Panc1 (cell line): ENCODE measurements at regions not wholly inside any gene's neighbourhood (a gene's known extent, or its start where the extent isn't known, plus 50 kb on each side); places are given as distances from the start of the nearest gene placed in this dataset.

Experiments
- ATAC-seq: fragments of 200-7000 bp; cut with Tn5 transposase; 2 replicates; pipeline ENCODE4 v1.9.1; 2020; ENCODE audit warnings: mild to moderate bottlenecking, moderate library complexity
- BruUV-seq: library from RNA; stranded (reverse); fragments of 400-500 nt; replicated peaks from 2 replicates; lab custom pipeline; 2021; lab: Mats Ljungman, UMichigan
- CTCF ChIA-PET: fragments of 300-600 bp; sonication (Branson Sonifier 250); formaldehyde crosslinking; loops from one replicate; lab custom pipeline; 2022; ENCODE audit warnings: antibody characterized with exemption; lab: Charles Lee
- POLR2A ChIA-PET: fragments of 300-600 bp; sonication (Branson Sonifier 250); formaldehyde crosslinking; loops from one replicate; lab custom pipeline; 2022; ENCODE audit warnings: antibody characterized with exemption; lab: Charles Lee
- DNase-seq: peaks from one replicate; pipeline ENCODE4 v3.0.0-alpha.2; 2010; ENCODE audit warnings: low read depth, low spot score
- H3K27ac ChIP-seq: 2 replicates; pipeline ENCODE4 v1.5.1; 2011; ENCODE audit warnings: mild to moderate bottlenecking, low read length, inconsistent platforms
- H3K27me3 ChIP-seq: fragments of 200-500 bp; sonication (Bioruptor generic); 2 replicates; pipeline ENCODE4 v1.6.0; 2014; ENCODE audit warnings: low read length, inconsistent platforms; ENCODE audit not compliant: control insufficient read depth, insufficient read depth
- H3K36me3 ChIP-seq: fragments of 200-500 bp; sonication (Bioruptor generic); 2 replicates; pipeline ENCODE4 v1.5.1; 2014; ENCODE audit warnings: inconsistent platforms, mild to moderate bottlenecking, low read length, moderate library complexity; ENCODE audit not compliant: control insufficient read depth, insufficient read depth
- H3K4me1 ChIP-seq: 2 replicates; pipeline ENCODE4 v1.5.1; 2011; ENCODE audit warnings: inconsistent platforms, mild to moderate bottlenecking, low read length, moderate library complexity; ENCODE audit not compliant: control insufficient read depth, insufficient read depth
- H3K4me3 ChIP-seq, 2 experiments: 2 replicates each; pipeline ENCODE4 v1.5.1; 2011 to 2012; ENCODE audit warnings: low read depth in 2 of 2, low read length in 2 of 2, mild to moderate bottlenecking in 2 of 2, inconsistent platforms in 1 of 2, moderate library complexity in 1 of 2
- H3K9me3 ChIP-seq: fragments of 200-500 bp; sonication (Bioruptor generic); 2 replicates; pipeline ENCODE4 v1.5.1; 2014; ENCODE audit warnings: low read depth, mild to moderate bottlenecking, inconsistent platforms, low read length, moderate library complexity; ENCODE audit not compliant: control insufficient read depth, insufficient read depth
- CTCF ChIP-seq: fragments of 450-650 bp; IDR thresholded peaks from 2 replicates; pipeline ENCODE4 v1.5.1; 2017; ENCODE audit warnings: mild to moderate bottlenecking
- POLR2AphosphoS5 ChIP-seq: IDR thresholded peaks from 2 replicates; pipeline ENCODE4 v1.6.1; 2012; ENCODE audit warnings: mild to moderate bottlenecking, low read depth, low read length, moderate library complexity
- REST ChIP-seq, 2 experiments: IDR thresholded peaks; 2 replicates each; pipeline ENCODE4 v1.6.1; 2011 to 2012; ENCODE audit warnings: low read depth in 2 of 2, control low read depth in 1 of 2, low read length in 1 of 2, mild to moderate bottlenecking in 1 of 2, moderate library complexity in 1 of 2; ENCODE audit not compliant: insufficient read depth in 1 of 2
- SIN3A ChIP-seq: IDR thresholded peaks from 2 replicates; pipeline ENCODE4 v1.6.1; 2012; ENCODE audit warnings: low read depth, mild to moderate bottlenecking, low read length, moderate library complexity, borderline replicate concordance; ENCODE audit not compliant: insufficient read depth
- TCF7L2 ChIP-seq: IDR thresholded peaks from 2 replicates; pipeline ENCODE4 v1.6.1; 2011; ENCODE audit warnings: mild to moderate bottlenecking, low read depth, low read length, inconsistent platforms
- in situ Hi-C: cut with HindIII; loops from 2 replicates; pipeline ENCODE4 v1.10.0; 2016; ENCODE audit warnings: low sequenced_read_pairs, low pct_unique_long_range_greater_than_20kb
- intact Hi-C: fragments of 100-400 bp; cut with micrococcal nuclease; formaldehyde crosslinking; loops from one replicate; pipeline ENCODE4 v1.10.0; 2022; ENCODE audit not compliant: unreplicated experiment

- CTCF ChIA-PET, result no interaction called here
- ATAC-seq (no peak), DNase-seq (no peak)
- Histone ChIP-seq H3K36me3 (no peaks in the 10 kb centered on the region), H3K4me3 (no peak overlapping the region), H3K4me1 (no peaks in the 10 kb centered on the region), H3K9me3 (no peaks in the 10 kb centered on the region), H3K27ac (no peak overlapping the region), H3K27me3 (no peaks in the 10 kb centered on the region)
- BruUV-seq, result no TSS peak
- in situ Hi-C loops, result no loop called here
- intact Hi-C loops, result no loop called here
- TF ChIP-seq TCF7L2, result no peak
- TF ChIP-seq REST (IDR thresholded peaks at IDR 0.05; ENCODE audit: insufficient read depth in 1 of 2, low read depth in 2 of 2, low read length in 1 of 2), result no peak
- TF ChIP-seq POLR2AphosphoS5, result no peak
- TF ChIP-seq SIN3A, result no peak
- no peak for TF ChIP-seq CTCF
- POLR2A ChIA-PET, result no interaction called here
These were observed 113.5 kb upstream of the SLC24A3 start for GRCh38 chr20:19098806-19099578.

GRCh38 chr20:19099596-19100545 lies 112.6 kb upstream of the SLC24A3 start:
- no peak overlapping the region for H3K4me3 ChIP-seq
- BruUV-seq, result no TSS peak
- CTCF ChIA-PET, result no interaction called here

More at GRCh38 chr20:19099596-19100545, 112.6 kb upstream of the SLC24A3 start:
- in situ Hi-C loops, result no loop called here
- intact Hi-C loops, result no loop called here
- POLR2A ChIA-PET, result no interaction called here
- Histone ChIP-seq H3K9me3 (no peaks in the 10 kb centered on the region), H3K27me3 (no peaks in the 10 kb centered on the region), H3K4me1 (no peaks in the 10 kb centered on the region), H3K27ac (no peak overlapping the region), H3K36me3 (no peaks in the 10 kb centered on the region)
- DNase-seq, result no peak
- no peak for ATAC-seq
- no peak for TF ChIP-seq CTCF
